SU-DHL-6 (cell line): ENCODE measurements at regions not wholly inside any gene's neighbourhood (a gene's known extent, or its start where the extent isn't known, plus 50 kb on each side); places are given as distances from the start of the nearest gene placed in this dataset.

Experiments
- CTCF ChIP-seq: fragments of 200-600 bp; sonication (generic); IDR thresholded peaks from one replicate; pipeline ENCODE4 v1.5.1; 2017; ENCODE audit warnings: antibody characterized with exemption, mild to moderate bottlenecking, low read length, moderate library complexity; ENCODE audit not compliant: insufficient read depth, poor library complexity, severe bottlenecking
- EZH2phosphoT487 ChIP-seq: fragments of 200-600 bp; sonication (generic), shearing (Covaris generic); conservative IDR thresholded peaks from 2 replicates; pipeline ENCODE4 v1.6.1; 2018; ENCODE audit warnings: mild to moderate bottlenecking, antibody characterized with exemption, low read length, moderate library complexity, mixed read lengths

- TF ChIP-seq CTCF (no peak), EZH2phosphoT487 (no peak)
These were observed 64.2 kb upstream of the SLC35B3 start for GRCh38 chr6:8499540-8499939.
